ENCODE measurements at regions not wholly inside any gene's neighbourhood (a gene's known extent, or its start where the extent isn't known, plus 50 kb on each side); places are given as distances from the start of the nearest gene placed in this dataset.

DNA sequence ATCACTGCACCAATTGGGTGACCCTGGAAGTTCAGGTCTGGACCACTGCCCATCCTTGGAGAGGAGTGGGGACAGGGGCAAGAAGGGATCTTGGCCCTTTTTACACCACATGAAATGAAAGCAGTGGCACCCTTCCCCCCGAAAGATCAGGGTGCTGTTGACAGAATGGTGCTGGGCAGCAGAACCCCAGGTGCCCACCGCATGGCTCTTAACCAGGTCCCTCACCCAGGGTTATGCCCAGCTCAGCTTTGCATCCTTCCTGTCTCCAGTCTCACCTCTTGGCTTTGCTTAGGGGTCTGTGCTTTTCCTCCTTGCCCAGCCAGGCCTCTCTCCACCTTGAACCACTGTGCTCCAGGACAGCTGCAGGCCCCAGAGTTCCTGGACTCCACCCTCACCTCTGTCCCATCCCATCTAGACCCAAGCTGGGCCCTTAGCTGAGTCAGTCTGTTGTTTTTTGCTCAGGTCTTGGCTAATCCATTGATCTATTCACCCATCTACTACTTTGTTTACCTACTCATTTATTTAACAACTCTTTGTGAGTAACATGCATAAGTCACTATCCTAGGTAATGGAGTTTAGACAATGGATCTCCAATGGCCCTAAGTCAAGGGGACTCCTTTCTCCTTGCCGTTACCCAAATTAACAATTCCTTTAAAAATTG lies 77.1 kb upstream of the PRR23E start:
- TF ChIP-seq, protein P1, sequence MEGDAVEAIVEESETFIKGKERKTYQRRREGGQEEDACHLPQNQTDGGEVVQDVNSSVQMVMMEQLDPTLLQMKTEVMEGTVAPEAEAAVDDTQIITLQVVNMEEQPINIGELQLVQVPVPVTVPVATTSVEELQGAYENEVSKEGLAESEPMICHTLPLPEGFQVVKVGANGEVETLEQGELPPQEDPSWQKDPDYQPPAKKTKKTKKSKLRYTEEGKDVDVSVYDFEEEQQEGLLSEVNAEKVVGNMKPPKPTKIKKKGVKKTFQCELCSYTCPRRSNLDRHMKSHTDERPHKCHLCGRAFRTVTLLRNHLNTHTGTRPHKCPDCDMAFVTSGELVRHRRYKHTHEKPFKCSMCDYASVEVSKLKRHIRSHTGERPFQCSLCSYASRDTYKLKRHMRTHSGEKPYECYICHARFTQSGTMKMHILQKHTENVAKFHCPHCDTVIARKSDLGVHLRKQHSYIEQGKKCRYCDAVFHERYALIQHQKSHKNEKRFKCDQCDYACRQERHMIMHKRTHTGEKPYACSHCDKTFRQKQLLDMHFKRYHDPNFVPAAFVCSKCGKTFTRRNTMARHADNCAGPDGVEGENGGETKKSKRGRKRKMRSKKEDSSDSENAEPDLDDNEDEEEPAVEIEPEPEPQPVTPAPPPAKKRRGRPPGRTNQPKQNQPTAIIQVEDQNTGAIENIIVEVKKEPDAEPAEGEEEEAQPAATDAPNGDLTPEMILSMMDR (IDR thresholded peaks at IDR 0.05; ENCODE audit: low read depth, low read length, missing control alignments) = no peak
- no peak for DNase-seq (ENCODE audit: low read depth)
- no peak overlapping the region for H3K4me3 ChIP-seq (ENCODE audit: low read depth, low read length)
- in situ Hi-C loops (cut with HindIII; ENCODE audit: low sequenced_read_pairs) = no loop called here

DNA sequence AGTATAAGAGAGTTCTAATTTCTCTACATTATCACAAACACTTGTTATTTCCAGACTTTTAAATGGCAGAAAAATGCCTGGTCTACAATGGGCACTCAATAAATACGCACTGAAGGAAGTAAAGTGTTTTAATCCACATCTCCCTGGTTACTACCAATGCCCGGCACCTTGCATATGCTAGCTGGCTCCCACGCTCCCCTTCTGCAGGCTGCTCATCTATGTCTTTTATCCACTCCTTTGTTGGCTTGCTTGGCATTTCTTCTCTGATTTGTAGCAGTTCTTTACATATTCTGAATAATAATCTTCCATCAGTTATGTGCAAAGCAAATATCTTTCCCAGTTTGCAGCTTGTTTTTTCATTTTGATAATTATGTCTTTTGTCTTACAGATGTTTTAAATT lies 74.6 kb upstream of the PRR23E start:
- no peak overlapping the region for H3K4me3 ChIP-seq (ENCODE audit: low read depth, low read length)
- in situ Hi-C loops (cut with HindIII; ENCODE audit: low sequenced_read_pairs) = no loop called here
- TF ChIP-seq, protein P1 (IDR thresholded peaks at IDR 0.05; ENCODE audit: low read depth, low read length, missing control alignments) = no peak
- DNase-seq (ENCODE audit: low read depth) = no peak

DNA sequence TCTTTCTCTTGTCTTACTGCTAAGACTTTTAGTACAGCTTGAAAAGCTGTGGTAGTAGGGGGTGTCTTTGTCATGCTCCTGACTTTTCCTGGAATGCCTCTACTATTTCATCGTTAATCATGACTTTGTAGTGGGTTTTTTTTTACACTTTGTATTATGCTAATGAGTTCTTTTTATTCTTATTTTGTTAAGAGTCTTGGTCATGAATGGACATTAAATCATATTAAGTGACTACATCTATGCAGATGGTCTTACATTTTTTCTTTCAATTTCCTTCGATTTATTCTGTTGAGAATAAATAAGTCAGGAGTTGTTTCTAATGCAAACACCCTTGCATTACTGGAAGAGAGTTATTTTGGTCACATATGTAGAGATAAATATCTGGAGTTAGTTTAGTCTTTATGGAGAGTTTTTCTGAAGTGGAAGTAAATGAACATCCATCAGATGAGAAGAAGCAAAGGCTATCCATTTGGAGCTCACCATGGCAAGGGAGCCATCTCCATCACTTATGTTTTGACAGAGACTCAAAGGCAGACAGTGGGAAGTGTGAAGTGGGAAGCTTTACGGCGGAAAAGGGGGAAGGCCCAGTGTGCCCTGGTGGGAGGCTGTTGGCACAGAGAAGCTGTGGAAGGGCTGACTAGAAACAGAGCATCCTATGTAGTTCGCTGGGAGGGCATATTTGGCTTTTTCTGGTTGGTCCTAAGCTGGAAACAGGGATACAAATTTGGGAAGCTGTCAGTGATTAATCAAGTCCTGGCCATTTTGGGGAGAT lies 73.1 kb upstream of the PRR23E start:
- in situ Hi-C loops (cut with HindIII; ENCODE audit: low sequenced_read_pairs) = no loop called here
- TF ChIP-seq, protein P1 (IDR thresholded peaks at IDR 0.05; ENCODE audit: low read depth, low read length, missing control alignments) = no peak
- DNase-seq (ENCODE audit: low read depth) = no peak
- H3K4me3 ChIP-seq (ENCODE audit: low read depth, low read length) = no peak overlapping the region

- TF ChIP-seq, protein P1 (IDR thresholded peaks at IDR 0.05; ENCODE audit: low read depth, low read length, missing control alignments) = no peak
- in situ Hi-C loops (cut with HindIII; ENCODE audit: low sequenced_read_pairs) = no loop called here
- DNase-seq (ENCODE audit: low read depth) = no peak
- no peak overlapping the region for H3K4me3 ChIP-seq (ENCODE audit: low read depth, low read length)
These were observed 71.9 kb upstream of the PRR23E start for GRCh38 chr3:127120851-127121647.

DNA sequence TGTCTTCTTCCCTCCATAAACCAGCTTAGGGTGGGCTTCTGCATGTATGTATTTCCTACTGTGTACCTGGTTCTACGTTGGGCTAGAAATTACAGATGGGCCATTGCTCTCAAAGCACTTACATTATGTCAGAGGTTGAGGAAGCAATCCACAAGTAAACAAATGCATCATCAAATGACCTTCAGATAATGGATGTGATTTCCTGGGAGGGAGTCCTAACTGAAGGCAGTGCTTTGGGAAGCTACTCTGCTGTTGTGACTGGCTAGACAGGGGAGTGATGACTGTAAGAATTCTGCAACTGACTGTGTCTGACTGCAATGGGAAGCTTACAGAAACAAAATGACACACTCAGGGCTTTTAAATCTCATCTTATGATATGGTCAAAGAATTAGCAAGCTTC lies 71.0 kb upstream of the PRR23E start:
- TF ChIP-seq, protein P1 (IDR thresholded peaks at IDR 0.05; ENCODE audit: low read depth, low read length, missing control alignments) = no peak
- no peak overlapping the region for H3K4me3 ChIP-seq (ENCODE audit: low read depth, low read length)
- in situ Hi-C loops (cut with HindIII; ENCODE audit: low sequenced_read_pairs) = no loop called here
- DNase-seq (ENCODE audit: low read depth) = no peak

DNA sequence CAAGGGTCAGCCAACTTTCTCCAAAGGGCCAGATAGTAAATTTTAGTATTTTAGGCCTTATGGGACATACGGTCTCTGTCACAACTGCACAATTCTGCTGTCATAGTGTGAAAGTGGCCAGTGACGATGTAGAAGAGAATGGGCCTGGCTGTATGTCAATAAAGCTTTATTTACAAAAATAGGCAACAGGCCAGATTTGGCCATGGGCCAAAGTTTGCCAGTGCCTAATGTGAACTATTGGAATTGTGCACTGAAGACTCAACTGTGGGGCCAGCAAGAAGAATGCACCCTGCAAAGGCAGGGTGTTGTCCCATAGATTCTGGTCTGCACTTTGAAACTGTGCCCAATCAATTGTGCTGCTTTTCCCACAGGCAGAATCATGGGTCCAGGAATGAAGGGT lies 69.4 kb upstream of the PRR23E start:
- TF ChIP-seq, protein P1 (IDR thresholded peaks at IDR 0.05; ENCODE audit: low read depth, low read length, missing control alignments) = no peak
- in situ Hi-C loops (cut with HindIII; ENCODE audit: low sequenced_read_pairs) = no loop called here
- DNase-seq (ENCODE audit: low read depth) = no peak
- H3K4me3 ChIP-seq (ENCODE audit: low read depth, low read length) = no peak overlapping the region

Data from astrocyte of the cerebellum (primary cell).